HG03135 (cell line): ENCODE measurements at regions not wholly inside any gene's neighbourhood (a gene's known extent, or its start where the extent isn't known, plus 50 kb on each side); places are given as distances from the start of the nearest gene placed in this dataset.
"Not testable (repeated sequence)": the region's sequence is repeated elsewhere in the genome, so short reads cannot be mapped to it uniquely, and the experiment has no call there.

Source experiments
- ATAC-seq: cut with Tn5 transposase; IDR thresholded peaks from one replicate; pipeline ENCODE4 v1.9.1; 2021; ENCODE audit warnings: mild to moderate bottlenecking, moderate library complexity; ENCODE audit not compliant: unreplicated experiment

GRCh38 chr6:93849857-93850256, 430.5 kb upstream of the EPHA7 start:
- no peak for ATAC-seq

DNA sequence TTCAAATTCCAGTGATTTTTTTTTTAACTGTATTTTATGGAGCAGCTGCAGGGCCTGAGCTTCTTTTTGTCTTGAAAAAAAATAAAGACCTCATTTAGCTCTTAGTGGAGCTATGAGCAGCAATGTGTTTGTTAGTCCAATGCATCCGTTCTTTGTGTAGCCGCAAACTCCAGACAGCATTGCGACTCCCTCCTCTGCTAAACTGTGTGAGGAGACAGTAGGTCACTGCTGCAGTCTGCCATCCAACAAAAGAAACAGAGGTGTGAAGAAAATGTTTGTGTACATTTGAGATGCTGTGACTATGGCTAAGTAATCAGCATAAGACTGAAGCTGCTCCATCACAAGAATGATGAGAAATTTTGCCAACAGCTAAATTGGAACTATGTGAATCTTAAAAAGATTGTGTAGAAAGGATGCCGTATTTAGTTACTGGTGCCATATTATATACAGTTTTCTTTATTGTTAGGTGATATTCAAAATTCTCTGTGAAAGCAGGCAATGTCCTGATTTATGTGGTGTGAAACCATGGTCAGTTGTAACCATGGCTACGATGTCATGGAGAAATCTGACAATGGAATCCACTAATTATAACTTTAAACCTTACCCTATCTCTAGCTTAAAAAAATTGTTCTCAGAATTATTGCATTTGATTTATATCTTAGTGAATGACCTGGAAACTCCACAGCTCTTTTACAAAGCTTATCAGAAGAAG, 428.8 kb upstream of the EPHA7 start:
- ATAC-seq = no peak

DNA sequence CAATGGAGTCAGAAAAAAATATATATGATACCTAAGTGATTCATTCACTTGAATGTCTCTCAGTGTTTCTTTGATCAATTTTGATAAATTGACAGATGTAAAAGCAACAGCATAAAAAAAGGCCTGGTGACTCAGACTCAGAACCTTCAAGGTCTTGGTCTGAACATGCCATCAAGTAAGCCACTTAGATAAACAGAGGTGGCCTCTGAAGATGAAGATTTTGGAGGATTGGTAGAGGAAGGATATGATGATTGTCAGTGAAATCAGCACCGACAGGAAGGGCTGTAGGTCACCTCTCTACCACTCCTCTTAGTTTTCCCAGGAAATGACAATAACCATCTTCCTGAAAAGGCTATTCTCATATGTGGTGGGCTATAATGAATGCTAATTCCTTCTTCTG, 422.8 kb upstream of the EPHA7 start:
- no peak for ATAC-seq

GRCh38 chr6:93835451-93836145, 416.2 kb upstream of the EPHA7 start:
- ATAC-seq = not testable (repeated sequence)

GRCh38 chr6:93835026-93835425, 415.7 kb upstream of the EPHA7 start:
- not testable (repeated sequence) for ATAC-seq

- not testable (repeated sequence) for ATAC-seq
Measured at GRCh38 chr6:93833326-93833725, 414.0 kb upstream of the EPHA7 start.

DNA sequence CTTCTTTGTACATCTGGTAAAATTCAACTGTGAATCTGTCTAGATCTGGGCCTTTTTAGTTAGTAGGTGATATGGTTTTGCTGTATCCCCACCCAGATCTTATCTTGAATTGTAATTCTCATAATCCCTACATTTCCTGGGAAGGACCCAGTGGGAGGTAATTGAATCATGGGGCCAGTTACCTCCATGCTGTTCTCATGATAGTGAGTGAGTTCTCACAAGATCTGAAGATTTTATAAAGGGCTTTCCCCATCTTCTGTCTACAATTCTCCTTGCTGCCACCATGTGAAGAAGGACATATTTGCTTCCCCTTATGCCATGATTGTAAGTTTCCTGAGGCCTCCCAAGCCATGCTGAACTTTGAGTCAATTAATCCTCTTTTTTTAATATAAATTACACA, 410.4 kb upstream of the EPHA7 start:
- not testable (repeated sequence) for ATAC-seq

GRCh38 chr6:93829009-93829408, 409.6 kb upstream of the EPHA7 start:
- no peak for ATAC-seq

DNA sequence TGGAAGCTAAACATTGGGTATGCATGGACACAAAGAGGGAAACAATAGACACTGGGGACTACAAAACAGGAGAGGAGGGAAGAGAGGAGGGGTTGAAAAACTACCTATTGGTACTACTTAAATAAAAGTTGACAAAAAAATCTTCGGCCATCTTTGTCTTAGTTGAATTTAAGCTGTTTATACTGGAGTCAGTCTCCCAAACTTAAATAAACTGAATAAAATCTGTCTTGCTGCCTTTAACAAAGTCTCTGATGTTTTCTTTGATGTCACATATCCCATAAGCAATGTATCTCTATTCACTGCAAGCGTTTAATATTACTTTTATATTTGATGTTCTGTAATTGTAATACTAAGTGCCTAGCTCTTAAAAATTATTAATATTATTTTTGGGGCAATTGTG, 409.2 kb upstream of the EPHA7 start:
- no peak for ATAC-seq

- no peak for ATAC-seq
Measured at GRCh38 chr6:93827728-93828127, 408.4 kb upstream of the EPHA7 start.

GRCh38 chr6:93825950-93826349, 406.6 kb upstream of the EPHA7 start:
- no peak for ATAC-seq

DNA sequence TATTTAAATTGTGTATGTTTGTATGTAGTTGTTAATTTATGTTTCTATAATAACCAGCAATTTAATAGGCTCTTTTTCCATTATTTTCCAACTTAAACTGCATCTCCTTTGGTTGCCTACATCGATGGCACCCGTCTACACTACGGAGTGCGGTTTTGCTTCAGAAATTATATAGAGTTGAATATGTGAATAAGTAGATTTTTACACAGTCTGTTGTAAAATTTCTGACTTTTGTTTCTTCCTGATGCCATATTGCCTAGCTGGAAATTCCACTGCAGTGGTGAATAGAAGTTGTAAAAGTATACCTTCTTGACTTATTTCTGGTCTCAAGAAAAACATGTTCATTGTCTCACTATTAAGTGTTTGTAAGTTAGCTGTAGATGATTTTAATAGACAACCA, 404.1 kb upstream of the EPHA7 start:
- no peak for ATAC-seq

- no peak for ATAC-seq
Measured at GRCh38 chr6:93822434-93823265, 403.3 kb upstream of the EPHA7 start.

DNA sequence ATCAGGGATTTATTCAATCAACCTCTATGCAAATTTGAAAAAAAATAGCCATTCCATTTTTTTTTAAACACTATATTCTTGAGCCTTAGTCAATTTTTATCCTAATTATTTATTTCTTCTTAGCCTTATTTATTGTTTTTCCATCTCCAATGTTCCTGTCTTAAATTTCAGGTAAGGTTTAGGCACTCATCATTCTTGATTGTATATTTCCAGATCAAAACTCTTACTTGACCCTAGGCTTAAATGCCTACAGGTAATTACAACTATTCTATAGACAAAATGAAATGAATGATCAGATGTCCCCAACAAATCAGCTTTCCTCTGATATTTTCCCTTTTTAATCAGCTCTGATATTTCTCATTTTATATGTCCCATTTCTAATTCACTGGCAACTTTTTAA, 402.6 kb upstream of the EPHA7 start:
- no peak for ATAC-seq

DNA sequence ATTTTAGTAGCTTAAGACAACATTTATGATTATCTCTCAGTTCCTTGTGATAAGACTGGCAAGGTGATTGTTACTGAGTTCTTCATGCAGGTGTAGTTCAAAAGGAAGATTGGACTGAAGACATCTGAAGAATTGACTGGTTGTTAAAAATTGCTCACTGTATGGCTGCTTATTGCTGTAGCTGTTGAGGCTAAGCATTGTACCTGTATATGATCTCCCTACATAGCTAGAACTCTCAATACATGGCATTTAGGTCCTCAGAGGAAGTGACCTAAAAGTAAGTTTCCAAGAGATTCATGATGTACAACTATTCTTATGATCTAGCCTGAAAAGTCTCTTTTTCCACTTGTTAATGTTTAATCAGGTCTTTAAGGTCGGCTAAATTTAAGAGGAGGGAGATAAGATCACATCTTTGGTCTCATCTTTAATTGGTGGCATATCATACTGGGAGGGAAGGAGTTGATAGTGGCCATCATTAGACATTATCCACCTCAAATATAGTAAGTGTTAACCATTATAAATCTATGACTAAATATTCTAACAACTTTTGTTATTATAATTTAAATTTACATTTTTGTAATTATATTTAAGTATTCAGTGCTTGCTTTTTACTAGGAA, 401.2 kb upstream of the EPHA7 start:
- no peak for ATAC-seq

DNA sequence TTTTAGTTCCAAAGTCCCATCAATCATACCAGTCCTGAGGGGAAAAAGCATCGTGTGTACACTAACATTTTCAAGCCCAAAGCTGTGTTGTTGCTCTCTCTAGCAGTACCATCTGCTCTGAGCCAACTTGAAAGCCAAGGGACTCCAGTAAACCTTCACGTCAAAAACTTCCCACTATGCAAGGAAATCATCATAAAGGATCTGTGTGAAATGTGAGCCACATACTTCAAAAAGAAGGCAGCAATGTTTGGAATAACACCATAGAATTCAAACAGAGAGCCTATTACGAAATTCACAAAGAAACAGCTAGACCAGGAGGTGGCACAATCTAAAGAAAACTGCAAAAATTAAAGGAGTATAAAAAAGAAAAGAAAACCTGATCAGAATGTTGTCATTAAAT, 399.8 kb upstream of the EPHA7 start:
- ATAC-seq = no peak

DNA sequence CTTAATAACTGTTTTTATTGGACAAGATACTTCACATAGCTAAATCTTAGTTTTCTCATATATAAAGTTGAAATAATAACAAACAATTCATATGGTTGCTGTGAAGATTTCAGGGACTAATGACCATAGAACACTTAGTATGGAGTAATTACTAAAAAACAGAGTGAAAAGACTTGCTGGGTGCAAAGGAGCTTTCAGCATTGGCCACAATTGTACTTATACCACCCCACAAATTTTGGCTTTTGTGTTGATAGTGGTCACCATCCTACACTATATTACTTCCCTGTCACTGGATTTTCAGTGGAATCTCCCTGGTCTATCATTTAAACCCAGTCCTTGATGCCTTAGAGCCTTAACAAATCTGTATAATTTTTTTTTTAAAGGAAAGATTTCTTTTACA, 398.6 kb upstream of the EPHA7 start:
- ATAC-seq = no peak

GRCh38 chr6:93806409-93807270, 387.3 kb upstream of the EPHA7 start:
- ATAC-seq = no peak

GRCh38 chr6:93801101-93801847, 381.9 kb upstream of the EPHA7 start:
- ATAC-seq = no peak

DNA sequence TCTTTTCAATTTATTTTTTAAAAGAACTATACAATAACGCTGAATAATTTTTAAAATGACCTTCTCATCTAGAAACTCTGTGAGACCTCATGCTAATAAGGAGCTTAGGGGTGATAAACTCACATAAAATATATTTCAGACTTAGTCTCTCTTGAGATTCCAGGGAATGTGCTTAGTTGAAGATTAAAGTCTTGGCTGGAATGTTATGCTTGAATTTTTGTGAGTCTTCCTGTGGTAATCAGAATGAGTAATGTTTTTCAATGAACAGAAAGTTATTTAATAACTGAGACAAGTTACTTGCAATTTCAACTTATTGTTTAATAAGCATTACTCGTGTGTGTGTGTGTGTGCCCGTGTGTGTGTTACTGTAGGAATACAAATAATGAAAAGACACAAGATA, 379.9 kb upstream of the EPHA7 start:
- ATAC-seq = no peak
